ENCODE measurements at regions not wholly inside any gene's neighbourhood (a gene's known extent, or its start where the extent isn't known, plus 50 kb on each side); places are given as distances from the start of the nearest gene placed in this dataset.

DNA sequence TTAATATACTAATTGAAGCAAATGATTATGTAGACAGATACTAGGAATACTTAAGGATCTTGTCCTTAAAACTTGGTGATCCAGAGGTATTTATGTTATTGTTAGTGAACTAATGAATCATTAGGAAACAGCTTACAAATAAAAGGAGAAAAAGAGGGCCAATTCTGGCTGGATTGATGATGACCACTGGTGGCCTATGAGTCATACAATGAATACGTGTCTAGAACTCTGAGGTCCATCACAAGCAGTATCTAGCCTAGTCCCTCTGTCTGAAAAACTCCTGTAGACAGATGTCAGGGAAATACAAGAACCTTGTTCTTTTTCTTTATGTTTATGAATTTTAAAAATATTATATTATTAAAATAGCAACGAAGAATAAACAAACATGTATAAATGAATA, 51.7 kb upstream of the RTL1 start:
- FAIRE-seq (no peak), DNase-seq (ENCODE audit: insufficient read length, low spot score) (no peak)
- no peak for TF ChIP-seq POLR2A (IDR thresholded peaks at IDR 0.05; ENCODE audit: low read depth, low read length)

- no peak for TF ChIP-seq POLR2A (IDR thresholded peaks at IDR 0.05; ENCODE audit: low read depth, low read length)
- DNase-seq (ENCODE audit: insufficient read length, low spot score) = no peak
- no peak for FAIRE-seq
These were observed 59.0 kb upstream of the RTL1 start for GRCh38 chr14:100962494-100962893.

- DNase-seq (ENCODE audit: insufficient read length, low spot score) = no peak
- no peak for TF ChIP-seq POLR2A (IDR thresholded peaks at IDR 0.05; ENCODE audit: low read depth, low read length)
- FAIRE-seq = no peak
These were observed 61.8 kb upstream of the RTL1 start for GRCh38 chr14:100965296-100965695.

DNA sequence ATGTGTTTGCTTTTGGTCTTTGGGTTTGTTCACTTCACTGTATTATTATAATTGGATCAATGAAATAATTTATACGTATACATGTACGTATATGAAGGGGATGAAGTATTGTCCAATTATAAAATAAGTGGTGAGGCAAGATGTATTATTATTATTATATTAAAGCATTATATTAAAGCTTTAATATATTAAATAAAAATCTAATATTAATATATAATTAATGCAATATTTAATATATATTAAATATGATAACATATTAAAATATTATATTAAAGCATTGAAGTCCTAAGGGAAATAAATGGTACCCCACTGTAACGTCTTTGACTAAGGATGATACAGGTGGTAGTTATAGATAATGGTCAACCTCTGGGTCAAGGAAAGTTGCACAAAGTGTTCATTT, 63.7 kb upstream of the RTL1 start:
- no peak for TF ChIP-seq POLR2A (IDR thresholded peaks at IDR 0.05; ENCODE audit: low read depth, low read length)
- DNase-seq (ENCODE audit: insufficient read length, low spot score) = no peak
- no peak for FAIRE-seq

DNA sequence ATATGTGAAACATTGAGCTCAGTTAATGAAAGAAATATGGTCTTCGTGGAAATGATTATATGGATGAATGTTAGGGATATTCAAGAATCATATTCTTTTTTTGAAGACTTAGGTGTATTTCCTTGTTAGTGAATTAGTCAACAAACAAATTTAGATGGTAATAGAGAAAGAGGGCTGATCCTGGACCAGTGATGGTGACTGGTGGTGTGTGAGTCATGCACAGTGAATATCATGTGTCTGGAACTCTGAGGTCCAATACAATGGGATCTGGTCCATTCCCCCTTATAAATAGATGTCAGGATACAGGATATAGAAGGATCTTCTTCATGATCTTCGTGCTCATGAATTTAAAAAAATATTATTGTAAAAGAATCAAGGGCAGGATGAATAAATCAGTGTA, 64.4 kb upstream of the RTL1 start:
- no peak for FAIRE-seq
- TF ChIP-seq POLR2A (IDR thresholded peaks at IDR 0.05; ENCODE audit: low read depth, low read length) = no peak
- no peak for DNase-seq (ENCODE audit: insufficient read length, low spot score)

- FAIRE-seq = no peak
These were observed 68.8 kb upstream of the RTL1 start for GRCh38 chr14:100972118-100972897.

DNA sequence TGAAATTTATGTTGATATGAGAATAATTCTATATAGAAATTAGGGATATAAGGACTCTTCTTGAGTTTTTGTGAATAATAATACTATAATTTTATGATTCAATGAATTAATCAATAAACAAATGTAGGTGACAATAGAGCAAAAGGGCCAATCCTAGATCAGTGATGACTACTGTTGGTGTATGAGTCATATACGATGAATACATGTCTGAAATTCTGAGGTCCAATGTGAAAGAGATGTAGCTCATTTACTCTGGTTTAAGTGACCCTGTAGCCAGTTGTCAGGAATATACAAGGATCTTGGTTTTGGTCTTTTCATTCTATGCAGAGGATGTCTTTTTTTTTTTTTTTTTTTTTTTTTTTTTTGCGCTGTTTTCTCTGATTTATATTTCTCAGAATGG, 72.1 kb upstream of the RTL1 start:
- DNase-seq (ENCODE audit: insufficient read length, low spot score) (no peak), FAIRE-seq (no peak)
- no peak for TF ChIP-seq POLR2A (IDR thresholded peaks at IDR 0.05; ENCODE audit: low read depth, low read length)

More at GRCh38 chr14:100972118-100972897, 68.8 kb upstream of the RTL1 start:
- no peak for DNase-seq (ENCODE audit: insufficient read length, low spot score)
- TF ChIP-seq POLR2A (IDR thresholded peaks at IDR 0.05; ENCODE audit: low read depth, low read length) = no peak

GRCh38 chr14:100979079-100979478, 75.6 kb upstream of the RTL1 start:
- no peak for FAIRE-seq

DNA sequence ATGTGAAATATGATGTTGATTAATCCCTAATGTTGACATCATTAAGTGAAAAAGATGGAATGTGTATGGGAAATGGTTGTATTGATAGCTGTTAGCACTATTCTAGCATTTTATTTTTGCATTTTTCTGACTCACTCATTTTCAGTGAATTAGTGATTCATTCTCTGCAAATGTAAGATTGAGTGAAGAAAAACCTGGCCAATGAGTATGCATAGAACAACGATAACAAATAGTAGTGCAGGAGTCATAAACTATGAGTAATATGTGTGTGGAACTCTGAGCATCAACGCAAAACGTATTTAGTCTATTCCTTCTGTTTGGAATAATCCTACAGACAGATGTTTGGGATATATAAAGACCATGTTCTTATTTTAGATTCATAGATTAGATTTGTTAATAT, 76.3 kb upstream of the RTL1 start:
- FAIRE-seq (no peak), DNase-seq (ENCODE audit: insufficient read length, low spot score) (no peak)
- TF ChIP-seq POLR2A (IDR thresholded peaks at IDR 0.05; ENCODE audit: low read depth, low read length) = no peak

More at GRCh38 chr14:100979079-100979478, 75.6 kb upstream of the RTL1 start:
- no peak for DNase-seq (ENCODE audit: insufficient read length, low spot score)
- TF ChIP-seq POLR2A (IDR thresholded peaks at IDR 0.05; ENCODE audit: low read depth, low read length) = no peak

GRCh38 chr14:100980823-100981222, 77.3 kb upstream of the RTL1 start:
- TF ChIP-seq POLR2A (IDR thresholded peaks at IDR 0.05; ENCODE audit: low read depth, low read length) = no peak
- FAIRE-seq = no peak
- DNase-seq (ENCODE audit: insufficient read length, low spot score) = no peak

- no peak for TF ChIP-seq POLR2A (IDR thresholded peaks at IDR 0.05; ENCODE audit: low read depth, low read length)
- no peak for DNase-seq (ENCODE audit: insufficient read length, low spot score)
- FAIRE-seq = no peak
These were observed 78.3 kb upstream of the RTL1 start for GRCh38 chr14:100981809-100982208.

- no peak for FAIRE-seq
- no peak for DNase-seq (ENCODE audit: insufficient read length, low spot score)
These were observed 78.8 kb upstream of the RTL1 start for GRCh38 chr14:100982353-100982752.

GRCh38 chr14:100982762-100983161, 79.2 kb upstream of the RTL1 start:
- TF ChIP-seq POLR2A (IDR thresholded peaks at IDR 0.05; ENCODE audit: low read depth, low read length) = no peak
- no peak for FAIRE-seq
- DNase-seq (ENCODE audit: insufficient read length, low spot score) = no peak

More at GRCh38 chr14:100982353-100982752, 78.8 kb upstream of the RTL1 start:
- TF ChIP-seq POLR2A (IDR thresholded peaks at IDR 0.05; ENCODE audit: low read depth, low read length) = no peak

DNA sequence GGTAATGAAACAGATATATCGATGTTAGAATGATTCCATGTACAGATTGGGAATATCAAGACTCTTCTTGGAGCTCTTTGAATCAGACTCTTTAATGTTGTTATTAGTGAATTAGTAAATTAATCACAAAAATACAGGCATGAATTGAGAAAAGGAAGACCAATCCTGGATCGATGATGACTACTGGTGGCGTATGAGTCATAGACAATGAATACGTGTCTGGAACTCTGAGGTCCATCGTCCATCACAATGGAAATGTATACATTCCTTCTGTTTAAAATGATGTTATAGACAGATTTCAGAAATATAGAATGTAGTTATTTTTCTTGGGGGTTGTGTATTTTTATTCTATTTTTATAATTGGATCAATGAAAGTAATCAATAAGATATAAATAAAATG, 80.2 kb upstream of the RTL1 start:
- DNase-seq (ENCODE audit: insufficient read length, low spot score) (no peak), FAIRE-seq (no peak)
- no peak for TF ChIP-seq POLR2A (IDR thresholded peaks at IDR 0.05; ENCODE audit: low read depth, low read length)

- no peak for FAIRE-seq
- no peak for TF ChIP-seq POLR2A (IDR thresholded peaks at IDR 0.05; ENCODE audit: low read depth, low read length)
- DNase-seq (ENCODE audit: insufficient read length, low spot score) = no peak
These were observed 84.5 kb upstream of the RTL1 start for GRCh38 chr14:100988011-100988410.
